ENCODE measurements at regions not wholly inside any gene's neighbourhood (a gene's known extent, or its start where the extent isn't known, plus 50 kb on each side); places are given as distances from the start of the nearest gene placed in this dataset.

GRCh38 chr14:58717211-58717610, 79.4 kb downstream of the DACT1 start:
- TF ChIP-seq CTCF (IDR thresholded peaks at IDR 0.05) (no peak), EZH2 (IDR thresholded peaks at IDR 0.05) (no peak), EZH2phosphoT487 (IDR thresholded peaks at IDR 0.05) (no peak)

Data from neural progenitor cell (in vitro differentiated cells).